Astrocyte (in vitro differentiated cells and primary cell): ENCODE measurements at regions not wholly inside any gene's neighbourhood (a gene's known extent, or its start where the extent isn't known, plus 50 kb on each side); places are given as distances from the start of the nearest gene placed in this dataset.

ENCODE experiments used
- CTCF ChIP-seq: IDR thresholded peaks from 2 replicates; pipeline ENCODE4 v1.5.1; 2011; ENCODE audit warnings: low read depth, mild to moderate bottlenecking, inconsistent platforms, low read length, moderate library complexity; ENCODE audit not compliant: insufficient read depth
- EZH2 ChIP-seq: IDR thresholded peaks from 2 replicates; pipeline ENCODE4 v1.6.1; 2012; ENCODE audit warnings: mild to moderate bottlenecking, low read length, inconsistent platforms; ENCODE audit not compliant: insufficient read depth

- TF ChIP-seq EZH2: no peak
- no peak for TF ChIP-seq CTCF
Observed at GRCh38 chr5:126253406-126253805, 169.8 kb upstream of the GRAMD2B start.
